WTC11 (cell line): ENCODE measurements at regions not wholly inside any gene's neighbourhood (a gene's known extent, or its start where the extent isn't known, plus 50 kb on each side); places are given as distances from the start of the nearest gene placed in this dataset.

Source experiments
- ATAC-seq: fragments of 200-7000 bp; cut with Tn5 transposase; 2 replicates; pipeline ENCODE4 v1.10.0; 2021; ENCODE audit warnings: mild to moderate bottlenecking, moderate library complexity
- CTCF ChIA-PET: fragments of 300-600 bp; sonication (Branson Sonifier 250); formaldehyde crosslinking; loops from one replicate; lab custom pipeline; 2021; ENCODE audit warnings: antibody characterized with exemption; lab: Charles Lee
- POLR2A ChIA-PET: fragments of 350-600 bp; sonication (Branson Sonifier 250); formaldehyde crosslinking; loops from one replicate; lab custom pipeline; 2021; ENCODE audit warnings: antibody characterized with exemption; lab: Charles Lee
- DNase-seq: peaks from one replicate; pipeline ENCODE4 v3.0.0; 2021; ENCODE audit warnings: low spot score
- H3K27ac Mint-ChIP-seq: 2 replicates; pipeline ENCODE4 v1.8.0; 2021; ENCODE audit warnings: mixed read lengths
- H3K27me3 Mint-ChIP-seq: 2 replicates; pipeline ENCODE4 v1.8.0; 2021; ENCODE audit warnings: low read depth, mild to moderate bottlenecking, moderate library complexity, mixed read lengths
- H3K36me3 Mint-ChIP-seq: 2 replicates; pipeline ENCODE4 v1.8.0; 2021; ENCODE audit warnings: mixed read lengths
- H3K4me1 Mint-ChIP-seq: 2 replicates; pipeline ENCODE4 v1.8.0; 2022; ENCODE audit warnings: mixed read lengths
- H3K4me3 Mint-ChIP-seq: 2 replicates; pipeline ENCODE4 v1.8.0; 2021; ENCODE audit warnings: mild to moderate bottlenecking, moderate library complexity, mixed read lengths
- H3K9me3 Mint-ChIP-seq: 2 replicates; pipeline ENCODE4 v1.8.0; 2021; ENCODE audit warnings: mixed read lengths
- AR ChIP-seq: fragments of 250-450 bp; sonication (Bioruptor Pico); IDR thresholded peaks from 2 replicates; pipeline ENCODE4 v1.9.0; 2021; ENCODE audit warnings: mild to moderate bottlenecking
- E2F5 ChIP-seq: sonication (generic); formaldehyde crosslinking; IDR thresholded peaks from 2 replicates; pipeline ENCODE4 v1.8.1; 2022; ENCODE audit warnings: mild to moderate bottlenecking, moderate library complexity, missing genetic modification reagents
- ELF4 ChIP-seq: sonication (generic); formaldehyde crosslinking; IDR thresholded peaks from 2 replicates; pipeline ENCODE4 v1.8.1; 2022; ENCODE audit warnings: low read depth, mild to moderate bottlenecking, moderate library complexity, missing genetic modification reagents
- ESRRA ChIP-seq: sonication (generic); formaldehyde crosslinking; IDR thresholded peaks from 2 replicates; pipeline ENCODE4 v1.8.1; 2022; ENCODE audit warnings: mild to moderate bottlenecking, missing genetic modification reagents, borderline replicate concordance
- HMGA2 ChIP-seq: fragments of 250-450 bp; sonication (Bioruptor Pico); IDR thresholded peaks from 2 replicates; pipeline ENCODE4 v1.4.0; 2021; ENCODE audit warnings: mild to moderate bottlenecking, moderate library complexity
- IRF2 ChIP-seq: sonication (generic); formaldehyde crosslinking; IDR thresholded peaks from 2 replicates; pipeline ENCODE4 v1.8.0; 2022; ENCODE audit warnings: low read depth, missing genetic modification reagents, borderline replicate concordance
- KAT7 ChIP-seq: sonication (generic); formaldehyde crosslinking; IDR thresholded peaks from 2 replicates; pipeline ENCODE4 v1.8.1; 2023; ENCODE audit warnings: missing genetic modification reagents, mild to moderate bottlenecking, borderline replicate concordance
- MLX ChIP-seq: sonication (generic); formaldehyde crosslinking; IDR thresholded peaks from 2 replicates; pipeline ENCODE4 v1.8.1; 2023; ENCODE audit warnings: mild to moderate bottlenecking, missing genetic modification reagents, moderate library complexity
- PRDM15 ChIP-seq: sonication (generic); formaldehyde crosslinking; IDR thresholded peaks from 2 replicates; pipeline ENCODE4 v1.8.0; 2022; ENCODE audit warnings: missing genetic modification reagents
- SMAD3 ChIP-seq: sonication (generic); formaldehyde crosslinking; IDR thresholded peaks from 2 replicates; pipeline ENCODE4 v1.8.0; 2022; ENCODE audit warnings: missing genetic modification reagents, mild to moderate bottlenecking, borderline replicate concordance
- SMAD4 ChIP-seq: sonication (generic); formaldehyde crosslinking; IDR thresholded peaks from 2 replicates; pipeline ENCODE4 v1.8.0; 2022; ENCODE audit warnings: mild to moderate bottlenecking, missing genetic modification reagents
- SOX15 ChIP-seq: fragments of 250-450 bp; sonication (Bioruptor Pico); IDR thresholded peaks from 2 replicates; pipeline ENCODE4 v1.9.0; 2021; ENCODE audit warnings: mild to moderate bottlenecking
- TP53 ChIP-seq: sonication (generic); formaldehyde crosslinking; IDR thresholded peaks from 2 replicates; pipeline ENCODE4 v1.8.1; 2023; ENCODE audit warnings: mild to moderate bottlenecking, missing genetic modification reagents
- TF ChIP-seq, protein P1 (sequence below): sonication (generic); formaldehyde crosslinking; IDR thresholded peaks from 2 replicates; pipeline ENCODE4 v1.8.1; 2023; ENCODE audit warnings: mild to moderate bottlenecking, missing genetic modification reagents, moderate library complexity
- TF ChIP-seq, protein P2 (sequence below): sonication (generic); formaldehyde crosslinking; conservative IDR thresholded peaks from 2 replicates; pipeline ENCODE4 v1.8.1; 2022; ENCODE audit warnings: mild to moderate bottlenecking, missing genetic modification reagents

DNA sequence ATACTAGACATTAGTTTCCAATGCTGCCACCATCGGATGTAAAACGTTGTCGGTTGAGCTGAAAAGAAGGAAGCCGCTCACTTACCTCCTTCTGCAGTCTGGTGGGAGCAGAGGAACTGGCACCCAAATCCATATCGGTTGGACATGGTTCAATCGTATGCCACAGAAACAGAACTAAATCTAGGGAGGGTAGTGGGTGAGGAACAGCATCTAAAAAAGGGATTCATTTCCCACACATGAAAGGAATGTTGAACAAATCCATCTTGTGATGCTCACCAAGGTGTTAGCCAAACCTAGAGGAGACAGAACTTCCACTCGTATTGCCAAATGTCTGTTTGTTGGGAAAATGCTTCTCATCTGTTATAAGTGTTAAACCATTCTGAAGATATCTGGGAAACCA lies 532.7 kb downstream of the NLGN4X start:
- no peaks in the 10 kb centered on the region; the same call in 1 of the 2 replicates for H3K27me3 Mint-ChIP-seq
- H3K27ac Mint-ChIP-seq: no peak overlapping the region
- no peak for ATAC-seq

GRCh38 chrX:5683996-5684395 lies 544.7 kb downstream of the NLGN4X start:
- CTCF ChIA-PET: no interaction called here
- POLR2A ChIA-PET: no interaction called here
- H3K36me3 Mint-ChIP-seq: no peaks in the 10 kb centered on the region
- no peak for TF ChIP-seq IRF2 (CRISPR knock-in tag)
- TF ChIP-seq SMAD4 (CRISPR knock-in tag): no peak
- no peak for TF ChIP-seq E2F5 (CRISPR knock-in tag)
- TF ChIP-seq MLX: no peak
- no peak for TF ChIP-seq HMGA2 (CRISPR knock-in tag)
- no peak for TF ChIP-seq SOX15 (CRISPR knock-in tag)
- TF ChIP-seq PRDM15 (CRISPR knock-in tag): no peak
- no peak for TF ChIP-seq TP53 (CRISPR knock-in tag)
- TF ChIP-seq AR (CRISPR knock-in tag): no peak
- no peak for TF ChIP-seq SMAD3 (CRISPR knock-in tag)
- TF ChIP-seq ELF4: no peak
- no peak for TF ChIP-seq KAT7
- TF ChIP-seq ESRRA (CRISPR knock-in tag): no peak
- TF ChIP-seq, protein P1, sequence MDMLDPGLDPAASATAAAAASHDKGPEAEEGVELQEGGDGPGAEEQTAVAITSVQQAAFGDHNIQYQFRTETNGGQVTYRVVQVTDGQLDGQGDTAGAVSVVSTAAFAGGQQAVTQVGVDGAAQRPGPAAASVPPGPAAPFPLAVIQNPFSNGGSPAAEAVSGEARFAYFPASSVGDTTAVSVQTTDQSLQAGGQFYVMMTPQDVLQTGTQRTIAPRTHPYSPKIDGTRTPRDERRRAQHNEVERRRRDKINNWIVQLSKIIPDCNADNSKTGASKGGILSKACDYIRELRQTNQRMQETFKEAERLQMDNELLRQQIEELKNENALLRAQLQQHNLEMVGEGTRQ: no peak
- TF ChIP-seq, all 79 proteins: peak for 0
- no peak for DNase-seq
- ATAC-seq: no peak
- peaks cover 2% of the 10 kb centered on the region; the same call in 1 of the 2 replicates for H3K4me1 Mint-ChIP-seq
- H3K4me3 Mint-ChIP-seq: no peak overlapping the region
- H3K9me3 Mint-ChIP-seq: no peaks in the 10 kb centered on the region
- H3K27me3 Mint-ChIP-seq: no peaks in the 10 kb centered on the region
- no peak overlapping the region for H3K27ac Mint-ChIP-seq

More for the DNA sequence above, 532.7 kb downstream of the NLGN4X start:
- Mint-ChIP-seq H3K36me3 (no peaks in the 10 kb centered on the region), H3K4me3 (no peak overlapping the region), H3K9me3 (no peaks in the 10 kb centered on the region), H3K4me1 (peaks cover 12% of the 10 kb centered on the region)
- ChIA-PET POLR2A (no interaction called here), CTCF (no interaction called here)
- no peak for DNase-seq
- no peak for TF ChIP-seq E2F5 (CRISPR knock-in tag)
- TF ChIP-seq, protein P2, sequence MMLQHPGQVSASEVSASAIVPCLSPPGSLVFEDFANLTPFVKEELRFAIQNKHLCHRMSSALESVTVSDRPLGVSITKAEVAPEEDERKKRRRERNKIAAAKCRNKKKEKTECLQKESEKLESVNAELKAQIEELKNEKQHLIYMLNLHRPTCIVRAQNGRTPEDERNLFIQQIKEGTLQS (CRISPR knock-in tag): no peak
